ENCODE measurements at regions not wholly inside any gene's neighbourhood (a gene's known extent, or its start where the extent isn't known, plus 50 kb on each side); places are given as distances from the start of the nearest gene placed in this dataset.

DNA sequence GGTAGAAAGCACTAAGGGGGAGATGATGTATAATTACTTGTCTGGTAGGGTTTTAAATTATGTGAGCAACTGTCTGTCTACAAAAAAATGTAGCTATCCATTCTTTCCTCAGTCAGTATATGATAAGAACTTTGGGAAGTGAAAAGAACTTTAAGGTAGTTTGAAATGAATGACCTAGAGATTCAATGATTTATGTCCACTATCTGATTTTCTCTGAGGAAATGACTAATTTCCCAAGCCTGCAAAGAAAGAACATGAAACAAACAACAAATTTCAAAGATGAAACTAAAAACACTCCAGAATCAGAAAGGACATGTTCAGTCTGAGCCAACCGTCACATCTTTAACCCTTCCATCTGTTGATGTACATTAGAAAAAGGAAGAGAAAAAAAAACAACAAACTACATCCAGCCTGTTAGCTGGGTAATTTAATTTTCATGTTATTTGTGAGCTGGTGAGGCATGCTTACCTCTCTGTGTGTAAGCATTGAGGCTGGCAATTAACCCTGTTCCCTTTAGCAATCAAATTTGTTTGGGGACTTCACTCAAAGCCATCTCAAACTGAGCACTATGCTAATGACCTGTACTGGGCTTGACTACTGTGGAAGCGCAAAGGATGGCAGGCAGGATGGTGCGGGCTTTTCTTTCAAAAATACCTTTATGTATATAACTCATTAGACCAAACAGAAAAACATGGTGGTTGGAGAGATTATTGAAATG is 220.1 kb downstream of the TUSC7 start:
- no peak for DNase-seq (ENCODE audit: low spot score)

- no peak for DNase-seq (ENCODE audit: low spot score)
Measured at GRCh38 chr3:116930786-116931185, 221.2 kb downstream of the TUSC7 start.

GRCh38 chr3:116939091-116939490 is 229.5 kb downstream of the TUSC7 start:
- DNase-seq (ENCODE audit: low spot score) = no peak

- no peak for DNase-seq (ENCODE audit: low spot score)
Measured at GRCh38 chr3:116939550-116939949, 230.0 kb downstream of the TUSC7 start.

DNA sequence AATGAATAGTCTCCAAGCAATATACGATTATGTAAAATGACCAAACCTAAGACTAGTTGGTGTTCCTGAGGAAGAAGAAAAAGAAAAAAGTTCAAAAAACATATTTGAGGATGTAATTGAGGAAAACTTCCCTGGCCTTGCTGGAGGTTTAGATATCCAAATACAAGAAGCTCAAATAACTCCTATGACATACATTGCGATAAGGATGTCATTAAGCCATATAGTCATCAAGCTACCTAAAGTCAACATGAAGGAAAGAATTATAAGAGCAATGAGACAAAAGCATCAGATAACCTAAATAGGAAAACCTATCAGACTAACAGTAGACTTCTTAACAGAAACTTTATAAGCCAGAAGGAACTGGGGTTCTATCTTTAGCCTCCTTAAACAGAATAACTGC is 231.1 kb downstream of the TUSC7 start:
- no peak for DNase-seq (ENCODE audit: low spot score)

DNA sequence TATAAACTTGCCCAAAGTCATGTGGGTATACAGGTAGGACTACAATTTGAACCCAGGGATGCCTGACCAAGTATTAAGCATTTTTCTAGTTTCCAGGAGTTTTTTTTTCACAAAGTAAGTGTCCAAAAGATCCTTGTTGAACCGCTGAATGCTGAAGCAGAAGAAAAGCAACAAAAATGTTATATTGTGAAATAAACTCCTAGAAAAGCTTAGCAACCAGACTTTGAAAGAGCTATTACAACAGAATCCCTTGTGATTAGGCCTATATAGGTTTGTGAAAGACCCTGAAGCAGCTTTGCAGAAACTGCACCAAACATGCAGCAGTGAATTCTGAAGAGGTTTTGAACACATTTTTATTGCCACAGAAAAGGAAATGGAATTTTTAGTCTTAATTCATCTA is 236.8 kb downstream of the TUSC7 start:
- DNase-seq (ENCODE audit: low spot score) = no peak

DNA sequence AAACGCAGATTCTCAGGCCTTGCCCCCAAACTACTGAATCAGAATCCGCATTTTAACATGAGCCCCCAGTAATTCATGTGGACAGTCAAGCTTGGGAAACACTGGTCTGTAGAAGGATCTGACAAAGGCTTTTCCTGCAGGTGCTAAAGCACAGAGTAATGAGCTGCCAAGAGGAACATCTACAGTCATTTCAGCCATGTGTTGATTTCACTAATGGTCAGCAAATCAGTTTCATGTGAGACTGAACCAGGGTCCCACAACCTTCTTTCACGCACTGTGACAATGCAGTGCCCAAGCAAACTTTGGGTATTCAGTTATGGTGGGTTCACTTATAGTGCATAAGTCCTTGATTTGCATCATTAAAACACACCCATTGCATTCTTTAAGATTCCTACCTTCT is 237.6 kb downstream of the TUSC7 start:
- DNase-seq (ENCODE audit: low spot score) = no peak

DNA sequence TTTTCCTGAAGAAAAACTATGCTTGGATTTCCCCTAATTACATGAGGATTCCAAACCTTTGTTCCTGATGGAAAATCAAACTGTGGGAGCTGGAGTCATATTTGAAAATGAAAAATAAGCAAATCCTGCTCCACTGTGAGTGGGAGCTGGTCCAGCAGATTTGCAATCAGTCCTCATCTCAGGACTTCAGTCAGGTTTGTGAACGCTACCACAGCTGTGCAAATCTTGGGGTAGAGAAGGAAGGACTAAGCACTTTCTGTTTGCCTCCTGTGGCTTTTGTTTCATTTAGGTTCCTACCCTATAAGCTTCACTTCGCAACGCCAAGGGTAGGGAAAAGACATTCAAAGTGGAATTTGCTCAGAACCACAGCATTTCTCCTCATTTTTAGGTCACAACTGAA is 238.2 kb downstream of the TUSC7 start:
- no peak for DNase-seq (ENCODE audit: low spot score)

DNA sequence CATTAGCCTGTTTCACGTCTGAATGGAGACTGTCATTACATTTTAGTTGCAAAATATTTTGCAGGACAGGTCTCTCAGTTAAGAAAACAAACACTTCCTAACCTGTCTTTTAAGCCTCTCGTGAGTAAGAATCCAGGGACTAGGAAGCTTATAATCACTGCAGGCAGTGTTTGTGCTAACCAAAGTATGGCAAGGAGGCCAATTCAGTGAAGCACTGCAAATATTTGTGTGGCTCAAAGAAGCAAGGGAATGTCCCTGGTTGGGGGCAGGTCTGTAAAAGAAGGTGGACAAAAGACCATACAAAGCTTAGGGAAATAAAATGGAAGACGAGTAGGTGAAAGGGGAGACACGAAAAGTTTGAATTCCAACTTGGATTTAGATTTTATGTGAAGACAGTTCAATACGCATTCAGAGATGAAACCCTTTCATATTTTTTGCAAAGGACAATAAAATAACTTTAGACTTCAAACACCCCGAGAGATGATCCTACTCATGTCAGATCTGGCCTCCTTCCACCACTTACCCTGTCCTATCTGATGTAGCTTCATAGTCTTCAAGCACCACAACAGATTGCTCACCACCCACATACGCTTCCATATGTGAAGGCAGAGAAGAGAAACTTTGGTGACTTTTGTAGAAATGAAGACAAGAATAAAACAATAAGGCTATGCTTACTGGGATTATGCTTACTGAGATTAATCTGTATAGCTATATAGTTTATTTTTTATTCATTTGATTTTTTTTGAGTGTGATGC is 240.9 kb downstream of the TUSC7 start:
- DNase-seq (ENCODE audit: low spot score) = no peak

- no peak for DNase-seq (ENCODE audit: low spot score)
Measured at GRCh38 chr3:116951610-116952009, 242.0 kb downstream of the TUSC7 start.

DNA sequence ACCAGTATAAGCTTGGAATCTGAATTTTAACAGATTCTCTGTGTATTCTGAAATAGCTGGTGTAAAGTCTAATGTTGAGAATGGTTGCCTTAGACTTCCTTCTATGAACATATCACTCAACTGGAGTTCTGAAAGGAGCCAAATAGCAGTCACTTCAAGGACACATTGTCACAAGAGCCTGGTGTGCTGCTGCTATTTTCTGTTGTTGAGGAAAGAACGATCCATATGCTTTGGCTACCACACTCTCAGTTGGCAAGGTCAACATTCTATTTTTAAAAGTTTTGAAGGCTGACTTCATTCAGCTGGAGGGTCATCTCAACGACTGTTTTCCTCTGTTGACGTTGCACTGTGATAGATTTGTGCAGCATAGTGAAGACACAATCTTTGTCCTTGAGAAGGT is 248.7 kb downstream of the TUSC7 start:
- no peak for DNase-seq (ENCODE audit: low spot score)

DNA sequence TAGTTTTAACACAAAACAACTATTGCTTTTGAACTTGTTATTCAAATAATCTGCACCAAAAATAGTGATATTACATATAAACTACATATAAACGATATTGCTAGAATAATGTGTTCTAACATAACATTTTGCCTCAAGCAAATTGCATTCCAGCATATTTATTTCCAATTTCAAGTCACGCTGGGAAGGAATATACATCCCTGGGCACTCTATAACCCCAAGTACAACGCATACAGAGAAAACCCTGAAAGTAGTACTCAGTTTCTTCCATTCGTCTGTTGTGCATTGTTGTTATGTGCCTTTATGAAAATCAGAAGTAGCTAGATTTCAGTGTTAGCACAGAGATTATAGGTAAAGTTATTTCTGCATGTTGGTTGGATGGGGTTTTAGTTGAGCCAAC is 251.5 kb downstream of the TUSC7 start:
- DNase-seq (ENCODE audit: low spot score) = no peak

DNA sequence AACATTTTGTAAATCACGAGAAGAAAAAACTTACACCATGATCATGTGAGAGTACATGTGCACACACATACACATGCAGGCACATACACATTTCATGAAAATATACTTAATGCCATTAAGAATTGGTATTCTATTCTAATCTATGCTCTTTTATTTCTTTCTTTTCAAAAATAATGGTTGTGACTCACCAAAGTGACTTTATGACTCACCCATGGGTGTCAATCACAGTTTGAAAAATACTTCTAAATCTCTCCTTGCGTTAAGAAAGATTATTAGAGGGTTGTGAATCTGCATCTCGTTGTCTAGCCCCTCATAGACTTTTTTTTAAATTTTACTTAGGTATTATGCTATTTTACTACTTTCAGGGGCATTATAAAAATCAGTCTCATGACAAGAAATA is 254.2 kb downstream of the TUSC7 start:
- no peak for DNase-seq (ENCODE audit: low spot score)

GRCh38 chr3:116966649-116967048 is 257.1 kb downstream of the TUSC7 start:
- no peak for DNase-seq (ENCODE audit: low spot score)

- no peak for DNase-seq (ENCODE audit: low spot score)
Measured at GRCh38 chr3:116969135-116969534, 259.6 kb downstream of the TUSC7 start.

GRCh38 chr3:116969646-116970045 is 260.1 kb downstream of the TUSC7 start:
- no peak for DNase-seq (ENCODE audit: low spot score)

GRCh38 chr3:116971531-116971930 is 262.0 kb downstream of the TUSC7 start:
- DNase-seq (ENCODE audit: low spot score) = no peak

- DNase-seq (ENCODE audit: low spot score) = no peak
Measured at GRCh38 chr3:116974702-116975101, 265.1 kb downstream of the TUSC7 start.

DNA sequence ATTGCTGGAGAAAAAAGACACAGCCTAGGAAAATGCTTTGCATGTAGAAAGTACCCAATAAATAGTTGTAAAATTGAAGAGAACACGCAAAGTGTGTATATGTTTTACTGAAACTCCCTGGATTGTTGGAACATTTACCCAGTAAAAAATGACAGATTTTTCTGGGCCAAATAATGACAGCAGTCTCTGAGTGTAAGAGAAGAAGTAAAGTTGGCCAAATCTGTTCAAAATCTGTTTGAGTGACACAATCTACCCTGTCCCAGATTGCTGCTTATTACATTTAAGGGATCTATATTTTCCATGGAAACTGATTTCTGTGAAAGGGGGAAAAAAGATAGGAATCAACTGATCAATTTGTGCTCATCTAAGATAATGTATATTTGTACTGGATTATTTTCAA is 267.9 kb downstream of the TUSC7 start:
- no peak for DNase-seq (ENCODE audit: low spot score)

- no peak for DNase-seq (ENCODE audit: low spot score)
Measured at GRCh38 chr3:116980099-116980498, 270.5 kb downstream of the TUSC7 start.

DNA sequence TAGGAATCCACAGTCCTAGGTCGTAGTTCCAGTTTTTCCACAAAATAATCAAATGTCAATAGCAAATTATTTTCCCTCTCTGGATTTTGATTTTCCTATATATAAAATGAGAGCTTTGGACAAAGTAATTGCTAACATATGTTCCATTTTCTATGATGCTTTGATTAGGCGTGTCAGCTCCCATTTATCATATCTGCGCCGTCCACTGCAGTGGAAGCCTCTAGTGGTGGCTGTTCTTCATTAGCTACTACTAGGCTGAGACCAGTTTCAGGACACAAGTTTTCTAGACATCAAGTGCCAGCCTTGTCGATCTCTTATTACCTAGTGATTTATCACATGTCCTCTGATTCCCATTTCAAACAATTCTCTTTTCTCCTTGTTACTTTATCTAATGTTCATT is 271.5 kb downstream of the TUSC7 start:
- no peak for DNase-seq (ENCODE audit: low spot score)

DNA sequence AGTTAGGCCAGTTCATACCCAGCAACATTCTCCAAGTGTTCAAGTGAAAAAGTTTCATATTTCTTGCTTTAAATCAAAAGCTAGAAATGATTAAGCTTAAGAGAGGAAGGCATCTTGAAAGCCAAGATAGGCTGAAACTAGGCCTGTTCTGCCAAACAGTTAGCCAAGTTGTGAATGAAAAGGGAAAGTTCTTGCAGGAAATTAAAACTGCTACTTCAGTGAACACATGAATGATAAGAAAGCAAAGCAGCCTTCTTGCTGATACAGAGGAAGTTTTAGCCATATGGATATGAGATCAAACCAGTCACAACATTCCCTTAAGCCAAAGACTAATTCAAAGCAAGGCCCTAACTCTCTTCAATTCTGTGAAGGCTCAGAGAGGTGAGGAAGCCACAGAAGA is 274.7 kb downstream of the TUSC7 start:
- DNase-seq (ENCODE audit: low spot score) = no peak

GRCh38 chr3:116994351-116994879 is 284.8 kb downstream of the TUSC7 start:
- DNase-seq (ENCODE audit: low spot score) = no peak

GRCh38 chr3:117003501-117003900 is 293.9 kb downstream of the TUSC7 start:
- no peak for DNase-seq (ENCODE audit: low spot score)

Data from activated CD4-positive, alpha-beta T cell treated with anti-CD3 and anti-CD28 coated beads, Interleukin-2, Interleukin-4, amounts not matched to agents 100 ng/mL and 50 ng/mL, durations not matched to agents 16 hours and 8 hours (primary cell).